Left hindlimb (tissue), 1 donor: ENCODE measurements at regions not wholly inside any gene's neighbourhood (a gene's known extent, or its start where the extent isn't known, plus 50 kb on each side); places are given as distances from the start of the nearest gene placed in this dataset.

Experiments
- DNase-seq: peaks from one replicate; pipeline ENCODE4 v3.0.0-alpha.2; 2018

DNA sequence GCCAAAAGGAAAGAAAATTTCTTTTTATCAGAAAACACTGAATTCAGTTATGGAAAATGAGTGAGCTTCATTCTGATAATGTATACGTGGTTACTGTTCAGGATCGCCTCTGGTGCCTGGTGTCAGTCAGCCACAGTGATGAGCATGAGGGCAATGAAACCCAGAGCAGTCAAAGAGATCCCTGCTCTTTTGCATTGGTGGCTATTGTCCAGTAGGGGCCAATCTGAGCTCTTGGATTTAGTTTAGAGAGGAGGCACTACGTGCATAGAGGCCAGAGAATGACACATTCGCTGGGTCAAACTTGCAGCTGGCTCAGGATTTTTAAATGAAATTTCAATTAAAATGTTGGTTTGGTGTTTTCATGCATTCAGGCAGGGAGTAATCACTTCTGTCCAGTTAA is 522.9 kb downstream of the TMEM182 start:
- DNase-seq, result no peak

DNA sequence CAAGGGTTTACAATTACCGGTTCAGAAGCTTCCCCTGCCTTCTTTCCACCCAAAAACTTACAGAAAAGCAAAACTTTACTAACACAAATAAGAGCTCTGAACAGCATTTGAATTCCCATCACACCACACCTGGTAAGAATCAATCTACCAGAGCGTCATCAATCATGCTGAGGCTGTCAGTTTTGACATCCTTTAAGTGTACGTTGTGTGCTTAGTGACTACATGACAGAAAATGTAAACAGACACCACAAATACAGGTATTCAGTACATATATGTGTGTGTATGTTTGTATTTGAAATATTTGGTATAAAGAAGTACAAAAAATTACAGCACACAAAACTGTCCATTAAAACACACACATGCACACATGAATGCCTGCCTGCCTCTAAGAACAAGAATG is 523.5 kb downstream of the TMEM182 start:
- DNase-seq, result no peak

- DNase-seq, result no peak
Measured at GRCh38 chr2:103287746-103288145, 525.9 kb downstream of the TMEM182 start.

GRCh38 chr2:103288696-103289095 is 526.9 kb downstream of the TMEM182 start:
- no peak for DNase-seq

GRCh38 chr2:103289105-103289725 is 527.4 kb downstream of the TMEM182 start:
- DNase-seq, result no peak

GRCh38 chr2:103292573-103292972 is 530.7 kb downstream of the TMEM182 start:
- no peak for DNase-seq

- no peak for DNase-seq
Measured at GRCh38 chr2:103293067-103293741, 531.4 kb downstream of the TMEM182 start.

GRCh38 chr2:103293742-103294077 is 531.9 kb downstream of the TMEM182 start:
- DNase-seq, result no peak

DNA sequence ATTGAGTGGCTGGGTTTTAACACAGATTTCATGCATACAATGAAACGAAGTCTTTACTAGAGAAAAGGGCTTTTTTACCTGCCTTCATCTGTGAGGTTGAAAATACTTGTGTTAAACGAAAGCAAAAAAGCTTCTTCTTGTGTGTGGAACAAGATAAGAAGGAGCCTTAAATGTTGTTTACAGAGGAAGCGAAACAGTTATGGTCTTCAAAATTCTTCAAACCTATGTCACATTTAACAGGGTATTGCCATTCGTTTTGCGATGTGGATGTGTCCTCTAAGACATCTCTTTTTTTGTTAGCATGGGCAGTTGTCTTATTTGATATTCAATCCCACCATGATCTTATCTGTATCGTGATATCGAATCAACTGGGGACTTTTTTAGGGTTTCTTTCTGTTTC is 532.6 kb downstream of the TMEM182 start:
- no peak for DNase-seq

DNA sequence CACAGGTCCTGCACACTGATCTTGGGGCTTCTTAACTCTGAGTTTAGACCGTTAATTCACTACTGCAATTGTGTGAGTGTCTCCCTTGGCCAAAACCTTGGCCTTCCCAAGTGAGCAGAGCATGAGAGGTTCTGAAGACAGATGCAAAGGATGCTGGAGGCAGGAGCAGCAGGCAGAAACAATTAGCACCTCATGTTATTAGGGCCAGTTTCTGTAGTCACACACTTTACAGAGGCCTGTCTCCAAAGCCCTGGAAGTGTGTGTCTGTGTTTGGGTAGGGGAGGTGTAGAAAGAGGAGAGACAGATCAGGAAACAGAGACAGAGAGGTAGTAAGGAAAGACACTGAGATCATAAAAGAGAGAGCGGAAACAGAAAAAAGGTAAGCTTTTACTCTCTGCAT is 533.8 kb downstream of the TMEM182 start:
- no peak for DNase-seq

DNA sequence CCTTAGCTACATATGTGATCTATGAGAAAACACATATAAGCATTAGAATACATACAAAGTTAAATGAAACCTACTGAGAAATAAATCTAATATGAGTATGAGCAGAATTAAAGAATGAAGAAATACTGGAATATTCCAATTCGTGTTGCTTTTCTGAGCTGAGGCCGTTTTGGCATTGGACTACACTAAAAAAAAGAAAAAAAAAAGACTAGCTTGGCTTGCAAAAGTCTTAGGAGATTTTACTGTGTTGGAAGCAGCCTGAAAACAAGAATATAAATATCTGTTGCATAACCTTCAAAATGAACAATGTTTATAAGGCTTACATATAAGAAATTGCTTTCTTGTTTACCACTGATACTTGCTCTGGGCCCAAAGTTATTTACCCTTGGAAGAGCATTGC is 562.8 kb downstream of the TMEM182 start:
- DNase-seq, result no peak

GRCh38 chr2:103327386-103327785 is 565.6 kb downstream of the TMEM182 start:
- no peak for DNase-seq

- DNase-seq, result no peak
Measured at GRCh38 chr2:103327966-103328365, 566.1 kb downstream of the TMEM182 start.

GRCh38 chr2:103335403-103335802 is 573.6 kb downstream of the TMEM182 start:
- no peak for DNase-seq

DNA sequence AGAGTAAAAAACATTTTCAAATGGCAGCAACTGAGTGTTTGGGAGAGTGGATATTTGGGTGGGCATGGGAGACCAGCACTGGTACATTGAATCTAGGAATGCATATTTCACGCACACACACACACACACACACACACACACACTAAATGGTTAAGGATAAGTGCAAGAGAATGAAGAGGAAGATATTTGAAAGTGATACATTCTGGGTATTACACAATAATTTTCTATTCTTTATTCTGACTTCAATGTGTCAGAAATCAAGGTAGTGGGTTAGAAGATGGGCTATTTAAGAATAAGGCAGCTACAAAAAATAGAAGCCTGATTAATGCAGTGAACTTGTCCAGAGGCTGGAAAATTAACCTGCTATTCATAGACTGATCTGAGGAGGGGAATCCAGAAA is 577.0 kb downstream of the TMEM182 start:
- DNase-seq, result no peak

- DNase-seq, result no peak
Measured at GRCh38 chr2:103346780-103347179, 584.9 kb downstream of the TMEM182 start.

- no peak for DNase-seq
Measured at GRCh38 chr2:103353774-103354173, 591.9 kb downstream of the TMEM182 start.

DNA sequence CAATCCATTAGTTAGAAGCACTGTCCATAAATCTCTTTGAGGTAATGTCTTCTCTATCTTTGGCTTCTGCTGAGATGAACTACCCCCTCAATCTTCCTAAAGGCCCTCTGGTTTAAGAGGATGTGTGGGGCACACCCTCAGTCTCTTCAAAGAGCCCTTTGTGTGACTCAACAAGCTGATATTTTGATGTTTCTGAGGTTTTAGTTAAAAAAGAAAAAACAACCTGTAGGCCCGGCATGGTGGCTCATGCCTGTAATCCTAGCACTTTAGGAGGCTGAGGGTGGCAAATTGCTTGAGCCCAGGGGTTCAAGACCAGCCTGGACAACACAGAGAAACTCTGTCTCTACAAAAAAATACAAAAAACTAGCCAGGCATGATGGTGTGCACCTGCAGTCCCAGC is 593.5 kb downstream of the TMEM182 start:
- DNase-seq, result no peak

- DNase-seq, result no peak
Measured at GRCh38 chr2:103361712-103362111, 599.9 kb downstream of the TMEM182 start.

GRCh38 chr2:103363639-103364038 is 601.8 kb downstream of the TMEM182 start:
- DNase-seq, result no peak

GRCh38 chr2:103364177-103364576 is 602.3 kb downstream of the TMEM182 start:
- DNase-seq, result no peak

DNA sequence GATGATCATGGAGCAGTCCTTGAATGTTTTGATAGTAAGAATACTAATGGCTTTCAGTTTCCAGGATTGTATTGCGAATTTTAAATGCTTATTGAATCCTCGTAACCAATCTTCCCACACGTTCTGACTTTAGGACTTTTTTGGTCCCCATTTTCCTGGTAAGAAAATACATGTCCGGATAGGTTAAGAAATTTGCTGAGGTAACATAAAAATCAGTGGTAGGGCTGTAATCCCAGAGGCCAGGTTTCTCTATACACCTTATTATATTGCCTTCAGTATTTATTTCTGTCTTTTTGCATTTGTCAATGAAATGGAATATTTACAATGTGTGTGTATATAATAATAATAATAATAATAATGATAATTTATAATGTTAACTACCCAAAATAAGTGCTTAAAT is 603.2 kb downstream of the TMEM182 start:
- DNase-seq, result no peak

- no peak for DNase-seq
Measured at GRCh38 chr2:103367877-103368276, 606.0 kb downstream of the TMEM182 start.

- DNase-seq, result no peak
Measured at GRCh38 chr2:103383541-103383940, 621.7 kb downstream of the TMEM182 start.

DNA sequence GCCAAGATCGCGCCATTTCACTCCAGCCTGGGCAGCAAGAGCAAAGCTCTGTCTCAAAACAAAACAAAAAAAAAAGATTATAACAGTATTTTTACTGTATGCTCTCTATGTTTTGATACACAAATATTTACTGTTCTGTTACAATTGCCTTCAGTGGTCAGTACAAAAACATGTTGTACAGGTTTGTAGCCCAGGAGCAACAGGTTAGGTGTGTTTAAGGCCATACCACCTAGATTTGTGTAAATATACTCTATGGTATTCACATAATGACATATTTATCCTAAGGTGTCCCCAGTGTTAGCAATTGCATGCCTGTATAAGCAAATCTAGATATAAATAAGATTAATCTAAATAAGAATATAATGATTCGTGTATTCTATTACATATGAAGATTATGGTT is 625.0 kb downstream of the TMEM182 start:
- no peak for DNase-seq
